Activated effector memory CD4-positive, alpha-beta T cell treated with Interleukin-2 at 50 U/mL for 16 hours (primary cell): ENCODE measurements at regions not wholly inside any gene's neighbourhood (a gene's known extent, or its start where the extent isn't known, plus 50 kb on each side); places are given as distances from the start of the nearest gene placed in this dataset.
"Not testable (repeated sequence)": the region's sequence is repeated elsewhere in the genome, so short reads cannot be mapped to it uniquely, and the experiment has no call there.

Experiments used
- DNase-seq: peaks from one replicate; pipeline ENCODE4 v3.0.0-alpha.2; 2020

GRCh38 chr2:146429366-146429765 is 1415.5 kb upstream of the ACVR2A start:
- DNase-seq: no peak

GRCh38 chr2:146417942-146418341 is 1426.9 kb upstream of the ACVR2A start:
- no peak for DNase-seq

- DNase-seq: no peak
Observed at GRCh38 chr2:146415291-146415690, 1429.5 kb upstream of the ACVR2A start.

- no peak for DNase-seq
Observed at GRCh38 chr2:146414456-146414855, 1430.4 kb upstream of the ACVR2A start.

GRCh38 chr2:146413086-146413610 is 1431.7 kb upstream of the ACVR2A start:
- DNase-seq: no peak

GRCh38 chr2:146412625-146413024 is 1432.2 kb upstream of the ACVR2A start:
- DNase-seq: no peak

- not testable (repeated sequence) for DNase-seq
Observed at GRCh38 chr2:146405402-146406309, 1439.2 kb upstream of the ACVR2A start.

GRCh38 chr2:146403546-146404160 is 1441.2 kb upstream of the ACVR2A start:
- DNase-seq: not testable (repeated sequence)

- DNase-seq: no peak
Observed at GRCh38 chr2:146392631-146393030, 1452.2 kb upstream of the ACVR2A start.

- no peak for DNase-seq
Observed at GRCh38 chr2:146392186-146392585, 1452.6 kb upstream of the ACVR2A start.

- DNase-seq: no peak
Observed at GRCh38 chr2:146388757-146389156, 1456.1 kb upstream of the ACVR2A start.

- DNase-seq: no peak
Observed at GRCh38 chr2:146386096-146386495, 1458.7 kb upstream of the ACVR2A start.

GRCh38 chr2:146385031-146385430 is 1459.8 kb upstream of the ACVR2A start:
- DNase-seq: no peak

GRCh38 chr2:146376511-146377064 is 1468.2 kb upstream of the ACVR2A start:
- DNase-seq: no peak

- no peak for DNase-seq
Observed at GRCh38 chr2:146374505-146374904, 1470.3 kb upstream of the ACVR2A start.

GRCh38 chr2:146371364-146371763 is 1473.5 kb upstream of the ACVR2A start:
- DNase-seq: not testable (repeated sequence)

- no peak for DNase-seq
Observed at GRCh38 chr2:146370826-146371225, 1474.0 kb upstream of the ACVR2A start.

GRCh38 chr2:146366276-146366675 is 1478.6 kb upstream of the ACVR2A start:
- no peak for DNase-seq

- DNase-seq: no peak
Observed at GRCh38 chr2:146365041-146365440, 1479.8 kb upstream of the ACVR2A start.

- no peak for DNase-seq
Observed at GRCh38 chr2:146363731-146364130, 1481.1 kb upstream of the ACVR2A start.

- no peak for DNase-seq
Observed at GRCh38 chr2:146351689-146352088, 1493.1 kb upstream of the ACVR2A start.

- DNase-seq: no peak
Observed at GRCh38 chr2:146349334-146349733, 1495.5 kb upstream of the ACVR2A start.

GRCh38 chr2:146324951-146325350 is 1519.9 kb upstream of the ACVR2A start:
- DNase-seq: no peak

- no peak for DNase-seq
Observed at GRCh38 chr2:146323564-146323963, 1521.3 kb upstream of the ACVR2A start.
